ENCODE measurements at regions not wholly inside any gene's neighbourhood (a gene's known extent, or its start where the extent isn't known, plus 50 kb on each side); places are given as distances from the start of the nearest gene placed in this dataset.
A peak's percentile ranks its signal among the peaks of the same experiment; 100 is the strongest.

- intact Hi-C loops (cut with micrococcal nuclease; ENCODE audit: unreplicated experiment): no loop called here
- Mint-ChIP-seq H3K27me3 (ENCODE audit: insufficient read depth, unreplicated experiment) (no peaks in the 10 kb centered on the region), H3K4me1 (ENCODE audit: low read depth, unreplicated experiment) (no peaks in the 10 kb centered on the region), H3K9me3 (ENCODE audit: unreplicated experiment) (no peaks in the 10 kb centered on the region), H3K27ac (ENCODE audit: unreplicated experiment) (no peak overlapping the region), H3K36me3 (ENCODE audit: insufficient read depth, unreplicated experiment) (no peaks in the 10 kb centered on the region), H3K4me3 (ENCODE audit: unreplicated experiment) (no peak overlapping the region)
- BruUV-seq (replicated peaks): no TSS peak
- Histone ChIP-seq H3K4me1 (peaks cover 11% of the 10 kb centered on the region), H3K27me3 (replicated peaks; ENCODE audit: control insufficient read depth, insufficient read depth, low read length) (no peaks in the 10 kb centered on the region), H3K9me3 (no peaks in the 10 kb centered on the region; the same call in 1 of the 2 replicates), H3K36me3 (ENCODE audit: control insufficient read depth, insufficient read depth, low read length) (no peaks in the 10 kb centered on the region), H3K4me3 (ENCODE audit: low read depth, low read length) (no peak overlapping the region)
- ChIA-PET CTCF (no interaction called here), POLR2A (no interaction called here)
- TF ChIP-seq CTCF (IDR thresholded peaks at IDR 0.05; ENCODE audit: insufficient read depth in 1 of 2, low read depth in 1 of 2, low read length in 1 of 2, severe bottlenecking in 1 of 2, unreplicated experiment in 1 of 2): no peak
- DNase-seq: no peak
Observed at GRCh38 chr4:158025131-158025530, 147.7 kb downstream of the GASK1B start.

GRCh38 chr4:158020734-158021346 is 152.0 kb downstream of the GASK1B start:
- peaks cover 13% of the 10 kb centered on the region for H3K4me1 Mint-ChIP-seq (ENCODE audit: low read depth, unreplicated experiment)
- ChIA-PET POLR2A (no interaction called here), CTCF (no interaction called here)
- no peaks in the 10 kb centered on the region for H3K27me3 Mint-ChIP-seq (ENCODE audit: insufficient read depth, unreplicated experiment)
- no peaks in the 10 kb centered on the region for H3K27me3 ChIP-seq (replicated peaks; ENCODE audit: control insufficient read depth, insufficient read depth, low read length)
- H3K36me3 Mint-ChIP-seq (ENCODE audit: insufficient read depth, unreplicated experiment): no peaks in the 10 kb centered on the region
- H3K4me3 Mint-ChIP-seq (ENCODE audit: unreplicated experiment): no peak overlapping the region
- peaks cover 15% of the 10 kb centered on the region for H3K4me1 ChIP-seq
- intact Hi-C loops (cut with micrococcal nuclease; ENCODE audit: unreplicated experiment): no loop called here
- no peak for DNase-seq
- no peaks in the 10 kb centered on the region for H3K9me3 Mint-ChIP-seq (ENCODE audit: unreplicated experiment)
- H3K9me3 ChIP-seq: no peaks in the 10 kb centered on the region; the same call in 1 of the 2 replicates
- no peak overlapping the region for H3K27ac Mint-ChIP-seq (ENCODE audit: unreplicated experiment)
- no TSS peak for BruUV-seq (replicated peaks)
- no peak for TF ChIP-seq CTCF (IDR thresholded peaks at IDR 0.05; ENCODE audit: insufficient read depth in 1 of 2, low read depth in 1 of 2, low read length in 1 of 2, severe bottlenecking in 1 of 2, unreplicated experiment in 1 of 2)
- H3K36me3 ChIP-seq (ENCODE audit: control insufficient read depth, insufficient read depth, low read length): no peaks in the 10 kb centered on the region
- H3K4me3 ChIP-seq (ENCODE audit: low read depth, low read length): no peak overlapping the region

GRCh38 chr4:158020176-158020575 is 152.6 kb downstream of the GASK1B start:
- TF ChIP-seq CTCF (IDR thresholded peaks at IDR 0.05; ENCODE audit: insufficient read depth in 1 of 2, low read depth in 1 of 2, low read length in 1 of 2, severe bottlenecking in 1 of 2, unreplicated experiment in 1 of 2): no peak
- H3K27ac Mint-ChIP-seq (ENCODE audit: unreplicated experiment): no peak overlapping the region
- H3K36me3 ChIP-seq (ENCODE audit: control insufficient read depth, insufficient read depth, low read length): no peaks in the 10 kb centered on the region
- H3K4me1 Mint-ChIP-seq (ENCODE audit: low read depth, unreplicated experiment): peaks cover 13% of the 10 kb centered on the region
- H3K4me3 Mint-ChIP-seq (ENCODE audit: unreplicated experiment): no peak overlapping the region
- H3K27me3 Mint-ChIP-seq (ENCODE audit: insufficient read depth, unreplicated experiment): no peaks in the 10 kb centered on the region
- no peak overlapping the region for H3K4me3 ChIP-seq (ENCODE audit: low read depth, low read length)
- ChIA-PET POLR2A (interaction anchor here (0.5 kb wide), 1 partner anchor 101 kb away, joined by 3 read pairs; no protein-coding TSS in a partner anchor), CTCF (no interaction called here)
- intact Hi-C loops (cut with micrococcal nuclease; ENCODE audit: unreplicated experiment): no loop called here
- no TSS peak for BruUV-seq (replicated peaks)
- no peaks in the 10 kb centered on the region for H3K27me3 ChIP-seq (replicated peaks; ENCODE audit: control insufficient read depth, insufficient read depth, low read length)
- no peaks in the 10 kb centered on the region; the same call in 1 of the 2 replicates for H3K9me3 ChIP-seq
- H3K36me3 Mint-ChIP-seq (ENCODE audit: insufficient read depth, unreplicated experiment): no peaks in the 10 kb centered on the region
- H3K9me3 Mint-ChIP-seq (ENCODE audit: unreplicated experiment): no peaks in the 10 kb centered on the region
- H3K4me1 ChIP-seq: peaks cover 15% of the 10 kb centered on the region
- DNase-seq: peak in 1 of 2 experiments; percentile 14
